Lung (tissue), 11 donors: ENCODE measurements at regions not wholly inside any gene's neighbourhood (a gene's known extent, or its start where the extent isn't known, plus 50 kb on each side); places are given as distances from the start of the nearest gene placed in this dataset.

Source experiments
- ATAC-seq: fragments of 200-7000 bp; cut with Tn5 transposase; one replicate; pipeline ENCODE4 v1.9.1; 2020; ENCODE audit warnings: moderate number of reproducible peaks; ENCODE audit not compliant: insufficient read depth, low FRiP score
- DNase-seq, 3 donors: peaks; one replicate each; pipeline ENCODE4 v3.0.0-alpha.2; 2013 to 2017
- H3K27ac ChIP-seq, 2 donors: one replicate each; pipeline ENCODE4 v1.5.1; 2013; ENCODE audit warnings: mild to moderate bottlenecking in 2 of 2, moderate library complexity in 2 of 2, control low read depth in 1 of 2, inconsistent platforms in 1 of 2, low read depth in 1 of 2, low read length in 1 of 2
- H3K27me3 ChIP-seq, 3 donors: one replicate each; pipeline ENCODE4 v1.5.1; 2013; ENCODE audit warnings: low read length in 2 of 3; ENCODE audit not compliant: control insufficient read depth in 3 of 3, insufficient read depth in 3 of 3
- H3K36me3 ChIP-seq, 4 donors: one replicate each; pipeline ENCODE4 v1.5.1; 2013; ENCODE audit warnings: low read length in 4 of 4, mild to moderate bottlenecking in 1 of 4, moderate library complexity in 1 of 4; ENCODE audit not compliant: control insufficient read depth in 4 of 4, insufficient read depth in 4 of 4
- H3K4me1 ChIP-seq, 5 donors: one replicate each; pipeline ENCODE4 v1.5.1; 2013; ENCODE audit warnings: low read length in 5 of 5, mild to moderate bottlenecking in 2 of 5, moderate library complexity in 1 of 5; ENCODE audit not compliant: control insufficient read depth in 5 of 5, insufficient read depth in 5 of 5
- H3K4me3 ChIP-seq: one replicate; pipeline ENCODE4 v1.5.1; 2013; ENCODE audit warnings: mild to moderate bottlenecking, control low read depth, moderate library complexity
- H3K9ac ChIP-seq, 2 donors: one replicate each; pipeline ENCODE4 v1.5.1; 2013; ENCODE audit warnings: low read length in 2 of 2, control low read depth in 1 of 2; ENCODE audit not compliant: insufficient read depth in 1 of 2
- H3K9me3 ChIP-seq, 4 donors: one replicate each; pipeline ENCODE4 v1.5.1; 2013; ENCODE audit warnings: low read length in 3 of 4, mild to moderate bottlenecking in 1 of 4, moderate library complexity in 1 of 4; ENCODE audit not compliant: control insufficient read depth in 4 of 4, insufficient read depth in 3 of 4
- WGBS, 2 donors: extraction: QIAGEN DNeasy Blood & Tissue Kit; methylation state at CpG; one replicate each; pipeline ENCODE4 v1.1.7; 2013; 5-methylcytosine and 5-hydroxymethylcytosine counted together
- TF ChIP-seq, protein P1 (sequence below): IDR thresholded peaks from 2 replicates; pipeline ENCODE4 v1.5.1; 2012; ENCODE audit warnings: mild to moderate bottlenecking; ENCODE audit errors: control extremely low read depth, extremely low read depth
- donor health status: control.
- donor health status: control.
- donor health status: Bipolar disorder and iron deficiency.
- donor health status: healthy.
- donor health status: DM: yes; HTN: yes; CAD: no.

- no peak overlapping the region for H3K4me3 ChIP-seq
- H3K9ac ChIP-seq, result no peak overlapping the region
- peaks cover 0 to 2% (median 0%) of the 10 kb centered on the region in 4 donors for H3K9me3 ChIP-seq
- TF ChIP-seq, protein P1, sequence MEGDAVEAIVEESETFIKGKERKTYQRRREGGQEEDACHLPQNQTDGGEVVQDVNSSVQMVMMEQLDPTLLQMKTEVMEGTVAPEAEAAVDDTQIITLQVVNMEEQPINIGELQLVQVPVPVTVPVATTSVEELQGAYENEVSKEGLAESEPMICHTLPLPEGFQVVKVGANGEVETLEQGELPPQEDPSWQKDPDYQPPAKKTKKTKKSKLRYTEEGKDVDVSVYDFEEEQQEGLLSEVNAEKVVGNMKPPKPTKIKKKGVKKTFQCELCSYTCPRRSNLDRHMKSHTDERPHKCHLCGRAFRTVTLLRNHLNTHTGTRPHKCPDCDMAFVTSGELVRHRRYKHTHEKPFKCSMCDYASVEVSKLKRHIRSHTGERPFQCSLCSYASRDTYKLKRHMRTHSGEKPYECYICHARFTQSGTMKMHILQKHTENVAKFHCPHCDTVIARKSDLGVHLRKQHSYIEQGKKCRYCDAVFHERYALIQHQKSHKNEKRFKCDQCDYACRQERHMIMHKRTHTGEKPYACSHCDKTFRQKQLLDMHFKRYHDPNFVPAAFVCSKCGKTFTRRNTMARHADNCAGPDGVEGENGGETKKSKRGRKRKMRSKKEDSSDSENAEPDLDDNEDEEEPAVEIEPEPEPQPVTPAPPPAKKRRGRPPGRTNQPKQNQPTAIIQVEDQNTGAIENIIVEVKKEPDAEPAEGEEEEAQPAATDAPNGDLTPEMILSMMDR, result no peak
- no peak for ATAC-seq
- no peak overlapping the region for H3K27ac ChIP-seq
- 46 to 70% methylated on average over 7 of the region's 7 CpGs for WGBS, 2 donors
- H3K27me3 ChIP-seq, result no peaks in the 10 kb centered on the region
- no peaks in the 10 kb centered on the region for H3K4me1 ChIP-seq
- H3K36me3 ChIP-seq, result no peaks in the 10 kb centered on the region
- peak in 1 of 3 donors; percentile 13 for DNase-seq
Observed at GRCh38 chr7:68984306-68984705, 614.0 kb upstream of the AUTS2 start.

- ATAC-seq, result no peak
- peaks cover 0 to 3% (median 0%) of the 10 kb centered on the region in 4 donors for H3K9me3 ChIP-seq
- H3K36me3 ChIP-seq, result no peaks in the 10 kb centered on the region
- no peaks in the 10 kb centered on the region for H3K27me3 ChIP-seq
- H3K27ac ChIP-seq, result no peak overlapping the region
- TF ChIP-seq, protein P1, result no peak
- no peaks in the 10 kb centered on the region for H3K4me1 ChIP-seq
- 57 to 79% methylated on average over 3 of the region's 3 CpGs for WGBS, 2 donors
- H3K9ac ChIP-seq, result no peak overlapping the region
- no peak overlapping the region for H3K4me3 ChIP-seq
- DNase-seq, result peak in 2 of 3 donors; percentile 30 to 39
Observed at GRCh38 chr7:68994841-68995240, 603.4 kb upstream of the AUTS2 start.

- no peak overlapping the region for H3K4me3 ChIP-seq
- ATAC-seq (no peak), DNase-seq (no peak)
- TF ChIP-seq, protein P1, result no peak
- H3K27ac ChIP-seq, result no peak overlapping the region
- no peak overlapping the region for H3K9ac ChIP-seq
- 68 to 89% methylated on average over 3 of the region's 3 CpGs for WGBS, 2 donors
- no peaks in the 10 kb centered on the region for H3K36me3 ChIP-seq
- no peaks in the 10 kb centered on the region for H3K4me1 ChIP-seq
- H3K27me3 ChIP-seq, result no peaks in the 10 kb centered on the region
- peaks cover 0 to 23% (median 15%) of the 10 kb centered on the region in 4 donors for H3K9me3 ChIP-seq
Observed at GRCh38 chr7:68998136-68998535, 600.1 kb upstream of the AUTS2 start.

- Histone ChIP-seq H3K4me3 (no peak overlapping the region), H3K36me3 (no peaks in the 10 kb centered on the region)
- no peak for ATAC-seq
Observed at GRCh38 chr7:69002416-69002815, 595.9 kb upstream of the AUTS2 start.

More at GRCh38 chr7:69002416-69002815, 595.9 kb upstream of the AUTS2 start:
- TF ChIP-seq, protein P1, result no peak
- Histone ChIP-seq H3K27ac (no peak overlapping the region), H3K27me3 (no peaks in the 10 kb centered on the region), H3K9me3 (peaks cover 0 to 23% (median 15%) of the 10 kb centered on the region in 4 donors), H3K4me1 (no peaks in the 10 kb centered on the region), H3K9ac (no peak overlapping the region)
- no peak for DNase-seq
